Panc1 (cell line): ENCODE measurements at regions not wholly inside any gene's neighbourhood (a gene's known extent, or its start where the extent isn't known, plus 50 kb on each side); places are given as distances from the start of the nearest gene placed in this dataset.

ENCODE experiments used
- CTCF ChIP-seq: fragments of 450-650 bp; IDR thresholded peaks from 2 replicates; pipeline ENCODE4 v1.5.1; 2017; ENCODE audit warnings: mild to moderate bottlenecking
- POLR2AphosphoS5 ChIP-seq: IDR thresholded peaks from 2 replicates; pipeline ENCODE4 v1.6.1; 2012; ENCODE audit warnings: mild to moderate bottlenecking, low read depth, low read length, moderate library complexity
- REST ChIP-seq, 2 experiments: IDR thresholded peaks; 2 replicates each; pipeline ENCODE4 v1.6.1; 2011 to 2012; ENCODE audit warnings: low read depth in 2 of 2, control low read depth in 1 of 2, low read length in 1 of 2, mild to moderate bottlenecking in 1 of 2, moderate library complexity in 1 of 2; ENCODE audit not compliant: insufficient read depth in 1 of 2
- SIN3A ChIP-seq: IDR thresholded peaks from 2 replicates; pipeline ENCODE4 v1.6.1; 2012; ENCODE audit warnings: low read depth, mild to moderate bottlenecking, low read length, moderate library complexity, borderline replicate concordance; ENCODE audit not compliant: insufficient read depth

GRCh38 chr6:139982652-139983295 is 608.3 kb upstream of the CITED2 start:
- TF ChIP-seq CTCF (no peak), REST (IDR thresholded peaks at IDR 0.05; ENCODE audit: insufficient read depth in 1 of 2, low read depth in 2 of 2, low read length in 1 of 2) (no peak), POLR2AphosphoS5 (peak; percentile 36; the same call in 1 of the 2 replicates), SIN3A (no peak)
